ENCODE measurements at regions not wholly inside any gene's neighbourhood (a gene's known extent, or its start where the extent isn't known, plus 50 kb on each side); places are given as distances from the start of the nearest gene placed in this dataset.

DNA sequence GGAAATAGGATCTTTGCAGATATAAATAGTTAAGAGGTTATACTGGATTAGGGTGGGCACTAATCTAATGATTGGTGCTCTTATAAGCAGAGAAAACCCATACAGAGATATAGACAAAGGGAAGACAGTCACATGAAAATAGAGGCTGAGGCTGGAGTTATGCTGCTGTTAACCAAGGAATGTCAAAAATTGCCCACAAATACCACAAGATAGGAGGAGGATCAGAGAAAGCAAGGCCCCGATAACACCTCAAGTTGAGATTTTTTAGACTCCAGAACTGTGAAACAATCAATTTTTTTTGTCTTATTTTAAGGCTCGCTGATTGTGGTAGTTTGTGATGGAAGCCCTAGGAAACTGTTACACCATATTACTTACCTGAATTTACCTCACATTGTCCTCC, 513.2 kb downstream of the COL11A1 start:
- Histone ChIP-seq H3K14ac (ENCODE audit: low read length) (no peak overlapping the region), H3K18ac (ENCODE audit: low read length) (no peak overlapping the region), H3K23ac (ENCODE audit: low read length) (no peak overlapping the region), H3K4me1 (ENCODE audit: control insufficient read depth in 1 of 2, insufficient read depth in 2 of 2, low read length in 2 of 2) (peaks cover 0 to 4% of the 10 kb centered on the region in 2 experiments), H4K8ac (ENCODE audit: low read depth, low read length) (no peak overlapping the region), H3K4me2 (ENCODE audit: low read length) (no peak overlapping the region), H3K9ac (ENCODE audit: low read length) (no peak overlapping the region), H3K4ac (ENCODE audit: low read depth, low read length) (no peak overlapping the region), H4K12ac (ENCODE audit: low read depth, low read length) (no peak overlapping the region), H3K9me3 (ENCODE audit: insufficient read depth, low read depth, low read length) (no peaks in the 10 kb centered on the region), H3K36me3 (ENCODE audit: control insufficient read depth in 1 of 2, insufficient read depth in 2 of 2, low read length in 2 of 2) (no peaks in the 10 kb centered on the region), H3K4me3 (ENCODE audit: low read depth, low read length) (no peak overlapping the region), H2AK5ac (ENCODE audit: low read length) (no peak overlapping the region), H3K79me2 (ENCODE audit: control insufficient read depth, insufficient read depth, low read length, poor library complexity) (no peaks in the 10 kb centered on the region), H2BK120ac (ENCODE audit: insufficient read depth, low read length, poor library complexity) (no peak overlapping the region), H4K91ac (ENCODE audit: low read depth, low read length) (no peak overlapping the region), H2BK5ac (ENCODE audit: low read depth, low read length, poor library complexity) (no peak overlapping the region), H3K79me1 (ENCODE audit: low read length) (peaks cover 2% of the 10 kb centered on the region), H2AFZ (ENCODE audit: insufficient read depth, low read length, poor library complexity) (no peak overlapping the region), H2BK12ac (ENCODE audit: low read length) (no peak overlapping the region), H3K27me3 (ENCODE audit: insufficient read depth, low read length) (no peaks in the 10 kb centered on the region), H3K27ac (ENCODE audit: low read depth, low read length) (no peak overlapping the region)
- peak in 1 of 2 donors; percentile 6 for DNase-seq
- WGBS (ENCODE audit: extremely low coverage, insufficient coverage, insufficient read length): no CpG with 5 or more reads among the region's 2 CpGs

DNA sequence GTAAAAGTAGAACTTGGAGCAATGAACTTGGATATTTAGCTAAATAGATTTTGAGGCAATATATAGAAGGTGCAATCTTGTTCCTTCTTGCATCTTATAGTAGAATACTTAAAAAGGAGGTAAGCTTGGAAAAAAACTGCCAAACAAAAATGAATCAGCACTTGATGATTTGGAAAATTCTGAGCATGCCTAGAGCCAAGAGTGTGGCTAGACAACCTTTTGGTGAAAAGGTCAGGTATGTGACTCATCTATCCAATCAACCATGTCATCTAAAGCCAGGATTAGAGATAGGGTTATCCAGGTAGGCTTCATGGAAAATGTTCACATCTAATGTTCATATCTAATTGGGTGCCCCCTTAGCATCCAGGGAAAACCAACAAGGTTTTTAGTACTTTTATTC, 515.0 kb downstream of the COL11A1 start:
- Histone ChIP-seq H3K27me3 (ENCODE audit: insufficient read depth, low read length) (no peaks in the 10 kb centered on the region), H4K91ac (ENCODE audit: low read depth, low read length) (no peak overlapping the region), H3K4me2 (ENCODE audit: low read length) (no peak overlapping the region), H3K27ac (ENCODE audit: low read depth, low read length) (no peak overlapping the region), H4K8ac (ENCODE audit: low read depth, low read length) (no peak overlapping the region), H2BK120ac (ENCODE audit: insufficient read depth, low read length, poor library complexity) (peak overlapping the region; percentile 79), H3K9ac (ENCODE audit: low read length) (no peak overlapping the region), H3K9me3 (ENCODE audit: insufficient read depth, low read depth, low read length) (no peaks in the 10 kb centered on the region), H3K4me3 (ENCODE audit: low read depth, low read length) (no peak overlapping the region), H3K18ac (ENCODE audit: low read length) (no peak overlapping the region), H2AK5ac (ENCODE audit: low read length) (no peak overlapping the region), H3K23ac (ENCODE audit: low read length) (no peak overlapping the region), H3K79me1 (ENCODE audit: low read length) (peaks cover 2% of the 10 kb centered on the region), H2BK12ac (ENCODE audit: low read length) (no peak overlapping the region), H3K36me3 (ENCODE audit: control insufficient read depth in 1 of 2, insufficient read depth in 2 of 2, low read length in 2 of 2) (no peaks in the 10 kb centered on the region), H3K4me1 (ENCODE audit: control insufficient read depth in 1 of 2, insufficient read depth in 2 of 2, low read length in 2 of 2) (peaks cover 0 to 4% of the 10 kb centered on the region in 2 experiments), H4K12ac (ENCODE audit: low read depth, low read length) (no peak overlapping the region), H3K79me2 (ENCODE audit: control insufficient read depth, insufficient read depth, low read length, poor library complexity) (no peaks in the 10 kb centered on the region), H3K14ac (ENCODE audit: low read length) (no peak overlapping the region), H2BK5ac (ENCODE audit: low read depth, low read length, poor library complexity) (no peak overlapping the region), H3K4ac (ENCODE audit: low read depth, low read length) (no peak overlapping the region), H2AFZ (ENCODE audit: insufficient read depth, low read length, poor library complexity) (no peak overlapping the region)
- DNase-seq: peak; percentile 53 to 87

DNA sequence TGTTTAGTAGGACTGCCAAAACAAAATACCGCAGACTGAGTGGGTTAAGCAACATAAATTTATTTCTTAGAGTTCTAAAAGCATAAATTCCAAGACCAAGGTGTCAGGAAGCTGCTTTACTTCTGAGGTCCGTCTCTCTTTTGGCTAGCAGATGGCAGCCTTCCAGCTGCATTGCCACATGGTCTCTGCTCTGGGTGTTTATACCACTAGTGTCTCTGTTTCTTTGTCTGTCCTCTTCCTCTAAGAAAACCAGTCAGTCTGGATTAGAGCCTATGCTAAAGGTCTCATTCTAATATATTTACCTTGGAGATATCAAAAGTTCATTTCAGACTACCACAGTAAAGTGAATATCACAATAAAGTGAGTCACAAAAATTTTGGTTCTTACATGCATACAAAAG, 519.8 kb downstream of the COL11A1 start:
- H3K4me3 ChIP-seq (ENCODE audit: low read depth, low read length): no peak overlapping the region
- no peak overlapping the region for H3K4me2 ChIP-seq (ENCODE audit: low read length)
- peaks cover under 1% of the 10 kb centered on the region for H3K79me1 ChIP-seq (ENCODE audit: low read length)
- DNase-seq: no peak
- no peaks in the 10 kb centered on the region for H3K79me2 ChIP-seq (ENCODE audit: control insufficient read depth, insufficient read depth, low read length, poor library complexity)
- H3K4me1 ChIP-seq (ENCODE audit: control insufficient read depth in 1 of 2, insufficient read depth in 2 of 2, low read length in 2 of 2): peaks cover 0 to 2% of the 10 kb centered on the region in 2 experiments
- H3K4ac ChIP-seq (ENCODE audit: low read depth, low read length): no peak overlapping the region
- no peaks in the 10 kb centered on the region for H3K9me3 ChIP-seq (ENCODE audit: insufficient read depth, low read depth, low read length)
- H4K91ac ChIP-seq (ENCODE audit: low read depth, low read length): no peak overlapping the region
- no CpG with 5 or more reads among the region's 2 CpGs for WGBS (ENCODE audit: extremely low coverage, insufficient coverage, insufficient read length)
- H2BK12ac ChIP-seq (ENCODE audit: low read length): no peak overlapping the region
- no peaks in the 10 kb centered on the region for H3K36me3 ChIP-seq (ENCODE audit: control insufficient read depth in 1 of 2, insufficient read depth in 2 of 2, low read length in 2 of 2)
- H2AFZ ChIP-seq (ENCODE audit: insufficient read depth, low read length, poor library complexity): no peak overlapping the region
- no peak overlapping the region for H3K23ac ChIP-seq (ENCODE audit: low read length)
- no peak overlapping the region for H3K27ac ChIP-seq (ENCODE audit: low read depth, low read length)
- no peak overlapping the region for H2BK120ac ChIP-seq (ENCODE audit: insufficient read depth, low read length, poor library complexity)
- H4K8ac ChIP-seq (ENCODE audit: low read depth, low read length): no peak overlapping the region
- no peak overlapping the region for H2AK5ac ChIP-seq (ENCODE audit: low read length)
- H3K9ac ChIP-seq (ENCODE audit: low read length): no peak overlapping the region
- H4K12ac ChIP-seq (ENCODE audit: low read depth, low read length): no peak overlapping the region
- no peaks in the 10 kb centered on the region for H3K27me3 ChIP-seq (ENCODE audit: insufficient read depth, low read length)
- no peak overlapping the region for H3K14ac ChIP-seq (ENCODE audit: low read length)
- H3K18ac ChIP-seq (ENCODE audit: low read length): no peak overlapping the region
- H2BK5ac ChIP-seq (ENCODE audit: low read depth, low read length, poor library complexity): no peak overlapping the region

DNA sequence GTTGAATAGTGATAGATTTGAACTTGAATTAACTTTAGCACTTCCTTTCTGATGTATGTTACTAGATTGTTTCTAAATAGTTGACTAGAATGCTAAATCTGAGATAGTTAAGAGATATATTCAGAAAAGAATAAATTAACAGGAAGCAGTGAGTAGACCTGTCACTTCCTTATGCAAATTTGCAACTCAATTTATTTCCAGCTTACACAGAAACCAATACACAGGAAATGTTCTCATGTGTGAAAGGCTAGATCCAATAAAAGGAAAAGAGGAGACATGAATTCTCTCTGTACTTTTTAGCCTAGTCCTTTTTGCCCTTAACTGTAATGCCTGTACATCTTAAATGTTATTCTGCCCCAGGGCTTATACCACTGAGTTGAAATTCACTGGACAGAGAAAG, 522.3 kb downstream of the COL11A1 start:
- Histone ChIP-seq H3K27ac (ENCODE audit: low read depth, low read length) (no peak overlapping the region), H2BK5ac (ENCODE audit: low read depth, low read length, poor library complexity) (no peak overlapping the region), H3K79me1 (ENCODE audit: low read length) (no peaks in the 10 kb centered on the region), H4K12ac (ENCODE audit: low read depth, low read length) (no peak overlapping the region), H3K23ac (ENCODE audit: low read length) (no peak overlapping the region), H2BK120ac (ENCODE audit: insufficient read depth, low read length, poor library complexity) (no peak overlapping the region), H2AK5ac (ENCODE audit: low read length) (no peak overlapping the region), H3K9me3 (ENCODE audit: insufficient read depth, low read depth, low read length) (no peaks in the 10 kb centered on the region), H3K4me1 (ENCODE audit: control insufficient read depth in 1 of 2, insufficient read depth in 2 of 2, low read length in 2 of 2) (no peaks in the 10 kb centered on the region), H3K4ac (ENCODE audit: low read depth, low read length) (no peak overlapping the region), H3K27me3 (ENCODE audit: insufficient read depth, low read length) (no peaks in the 10 kb centered on the region), H3K79me2 (ENCODE audit: control insufficient read depth, insufficient read depth, low read length, poor library complexity) (no peaks in the 10 kb centered on the region), H3K36me3 (ENCODE audit: control insufficient read depth in 1 of 2, insufficient read depth in 2 of 2, low read length in 2 of 2) (no peaks in the 10 kb centered on the region), H2AFZ (ENCODE audit: insufficient read depth, low read length, poor library complexity) (no peak overlapping the region), H4K91ac (ENCODE audit: low read depth, low read length) (no peak overlapping the region), H3K4me3 (ENCODE audit: low read depth, low read length) (no peak overlapping the region), H3K18ac (ENCODE audit: low read length) (no peak overlapping the region), H4K8ac (ENCODE audit: low read depth, low read length) (no peak overlapping the region), H2BK12ac (ENCODE audit: low read length) (no peak overlapping the region), H3K4me2 (ENCODE audit: low read length) (no peak overlapping the region), H3K14ac (ENCODE audit: low read length) (no peak overlapping the region), H3K9ac (ENCODE audit: low read length) (no peak overlapping the region)
- no peak for DNase-seq

DNA sequence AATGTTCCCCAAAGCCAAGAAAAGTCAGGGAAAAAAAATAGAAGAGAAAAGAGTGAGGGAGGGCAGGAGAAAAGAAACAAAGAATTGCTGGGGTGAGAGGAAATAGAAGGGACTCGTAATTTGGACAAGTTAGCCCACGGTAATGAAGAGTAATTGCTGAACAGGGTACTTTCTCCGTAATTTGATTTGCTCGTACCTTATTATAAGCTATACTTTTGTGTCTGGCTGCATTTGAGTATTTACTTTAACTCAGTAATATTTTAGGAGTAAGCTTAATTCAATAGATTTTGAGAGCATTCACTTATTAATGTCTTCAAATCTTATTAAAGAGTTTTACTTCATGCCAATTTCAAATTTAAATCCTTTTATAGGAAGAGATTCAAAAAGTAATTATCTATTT, 527.5 kb downstream of the COL11A1 start:
- no peaks in the 10 kb centered on the region for H3K79me1 ChIP-seq (ENCODE audit: low read length)
- H3K18ac ChIP-seq (ENCODE audit: low read length): no peak overlapping the region
- H2AFZ ChIP-seq (ENCODE audit: insufficient read depth, low read length, poor library complexity): no peak overlapping the region
- no peak overlapping the region for H2AK5ac ChIP-seq (ENCODE audit: low read length)
- no peak overlapping the region for H3K14ac ChIP-seq (ENCODE audit: low read length)
- no peak overlapping the region for H2BK120ac ChIP-seq (ENCODE audit: insufficient read depth, low read length, poor library complexity)
- no peaks in the 10 kb centered on the region for H3K27me3 ChIP-seq (ENCODE audit: insufficient read depth, low read length)
- no peak overlapping the region for H2BK5ac ChIP-seq (ENCODE audit: low read depth, low read length, poor library complexity)
- no peaks in the 10 kb centered on the region for H3K36me3 ChIP-seq (ENCODE audit: control insufficient read depth in 1 of 2, insufficient read depth in 2 of 2, low read length in 2 of 2)
- H3K27ac ChIP-seq (ENCODE audit: low read depth, low read length): no peak overlapping the region
- H4K91ac ChIP-seq (ENCODE audit: low read depth, low read length): no peak overlapping the region
- no CpG with 5 or more reads among the region's 4 CpGs for WGBS (ENCODE audit: extremely low coverage, insufficient coverage, insufficient read length)
- no peak overlapping the region for H4K8ac ChIP-seq (ENCODE audit: low read depth, low read length)
- no peak overlapping the region for H4K12ac ChIP-seq (ENCODE audit: low read depth, low read length)
- H3K4me1 ChIP-seq (ENCODE audit: control insufficient read depth in 1 of 2, insufficient read depth in 2 of 2, low read length in 2 of 2): no peaks in the 10 kb centered on the region
- no peak overlapping the region for H3K9ac ChIP-seq (ENCODE audit: low read length)
- H3K4me3 ChIP-seq (ENCODE audit: low read depth, low read length): no peak overlapping the region
- no peaks in the 10 kb centered on the region for H3K9me3 ChIP-seq (ENCODE audit: insufficient read depth, low read depth, low read length)
- DNase-seq: no peak
- no peak overlapping the region for H2BK12ac ChIP-seq (ENCODE audit: low read length)
- H3K4me2 ChIP-seq (ENCODE audit: low read length): no peak overlapping the region
- no peak overlapping the region for H3K23ac ChIP-seq (ENCODE audit: low read length)
- no peak overlapping the region for H3K4ac ChIP-seq (ENCODE audit: low read depth, low read length)
- no peaks in the 10 kb centered on the region for H3K79me2 ChIP-seq (ENCODE audit: control insufficient read depth, insufficient read depth, low read length, poor library complexity)
